HG03066 (cell line): ENCODE measurements at regions not wholly inside any gene's neighbourhood (a gene's known extent, or its start where the extent isn't known, plus 50 kb on each side); places are given as distances from the start of the nearest gene placed in this dataset.

ENCODE experiments used
- ATAC-seq: cut with Tn5 transposase; IDR thresholded peaks from one replicate; pipeline ENCODE4 v1.9.1; 2021; ENCODE audit warnings: low read depth; ENCODE audit not compliant: unreplicated experiment

DNA sequence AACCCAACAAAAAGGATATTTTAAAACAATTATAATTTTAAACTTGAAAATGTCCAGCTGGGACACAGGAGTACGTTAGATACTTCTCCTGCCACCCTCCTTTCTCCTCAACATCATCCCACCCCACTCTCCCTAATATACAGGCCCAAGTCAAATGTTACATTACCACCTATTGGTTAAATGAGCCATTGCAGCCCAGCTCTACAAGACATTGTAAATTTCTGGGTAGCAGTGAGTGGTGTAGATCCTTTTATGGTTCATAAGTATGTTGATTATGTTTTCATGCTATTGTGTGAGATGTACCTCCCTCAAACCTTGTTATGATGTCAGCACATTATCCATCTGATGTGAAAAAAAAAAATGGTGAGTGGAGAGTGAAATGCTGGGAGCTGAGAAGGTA, 187.1 kb upstream of the BCOR start:
- ATAC-seq: no peak

DNA sequence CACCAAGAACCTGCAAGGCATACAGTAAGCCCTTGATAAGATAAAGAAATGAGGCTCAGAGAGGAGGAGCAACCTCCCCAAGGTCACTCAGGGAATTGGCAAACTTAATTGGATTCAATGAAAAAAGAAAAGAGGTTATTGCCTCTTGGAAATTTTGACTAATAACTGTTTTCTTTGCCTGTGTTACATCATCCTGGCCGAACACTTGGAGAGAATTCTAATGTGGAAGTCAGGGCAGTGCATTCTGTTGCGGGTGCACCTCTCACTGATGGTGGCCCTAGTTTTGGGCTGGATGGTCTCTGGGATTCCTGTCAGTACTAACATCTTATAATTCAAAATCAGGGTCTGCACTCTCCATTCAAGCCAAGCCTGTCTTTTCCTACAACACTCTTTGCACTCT, 186.2 kb upstream of the BCOR start:
- ATAC-seq: no peak

DNA sequence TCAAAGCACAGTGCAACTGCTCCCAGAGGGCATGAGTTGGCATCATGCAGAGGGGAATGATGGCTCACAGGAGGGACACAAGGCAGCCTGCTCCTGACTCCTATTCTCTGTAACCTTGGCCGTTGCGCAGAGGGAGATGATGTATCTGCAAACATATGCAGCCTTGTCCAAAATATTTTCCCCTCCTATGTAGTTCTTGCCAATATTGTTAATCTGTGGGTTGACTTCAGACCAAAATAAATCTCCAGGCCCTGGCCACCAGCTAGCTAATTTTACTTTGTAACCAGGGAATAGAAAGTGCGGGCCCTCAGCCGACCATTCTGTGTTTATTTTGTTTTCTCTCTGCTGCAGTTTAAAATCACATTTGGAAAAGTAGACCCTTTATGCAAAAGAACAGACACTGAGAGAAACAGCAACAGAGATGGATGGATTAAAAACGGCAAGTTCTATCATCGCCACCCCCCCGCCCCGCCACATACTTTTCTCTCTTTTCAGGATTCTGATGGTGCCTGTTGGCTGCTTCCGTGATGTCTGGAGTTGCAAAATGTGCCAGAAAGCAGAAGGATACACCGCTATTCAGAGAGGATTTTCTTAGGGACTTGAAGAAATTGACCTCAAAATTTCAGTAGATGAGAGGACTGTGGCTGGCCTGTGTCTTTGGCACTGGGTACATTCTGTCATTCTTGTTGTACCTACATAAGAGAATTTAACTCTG, 185.3 kb upstream of the BCOR start:
- no peak for ATAC-seq

DNA sequence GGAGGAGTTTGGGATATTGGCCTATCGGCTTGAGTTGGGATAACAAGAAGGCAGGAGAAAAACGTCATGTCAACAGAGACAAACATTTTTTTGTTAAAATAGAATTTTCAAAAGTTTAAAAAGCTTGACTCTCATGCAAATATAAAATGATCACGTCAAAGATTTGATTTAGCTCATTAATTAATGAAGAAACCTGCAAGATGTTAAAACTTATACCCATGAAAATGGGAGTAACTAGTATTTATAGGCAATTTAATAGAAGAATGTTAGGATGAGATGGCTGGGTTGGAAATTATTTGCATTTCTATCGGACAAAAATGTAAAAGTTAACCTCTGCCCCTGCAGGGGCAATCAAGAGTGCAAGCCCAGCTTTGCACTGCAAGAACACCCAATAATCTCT, 184.6 kb upstream of the BCOR start:
- no peak for ATAC-seq

DNA sequence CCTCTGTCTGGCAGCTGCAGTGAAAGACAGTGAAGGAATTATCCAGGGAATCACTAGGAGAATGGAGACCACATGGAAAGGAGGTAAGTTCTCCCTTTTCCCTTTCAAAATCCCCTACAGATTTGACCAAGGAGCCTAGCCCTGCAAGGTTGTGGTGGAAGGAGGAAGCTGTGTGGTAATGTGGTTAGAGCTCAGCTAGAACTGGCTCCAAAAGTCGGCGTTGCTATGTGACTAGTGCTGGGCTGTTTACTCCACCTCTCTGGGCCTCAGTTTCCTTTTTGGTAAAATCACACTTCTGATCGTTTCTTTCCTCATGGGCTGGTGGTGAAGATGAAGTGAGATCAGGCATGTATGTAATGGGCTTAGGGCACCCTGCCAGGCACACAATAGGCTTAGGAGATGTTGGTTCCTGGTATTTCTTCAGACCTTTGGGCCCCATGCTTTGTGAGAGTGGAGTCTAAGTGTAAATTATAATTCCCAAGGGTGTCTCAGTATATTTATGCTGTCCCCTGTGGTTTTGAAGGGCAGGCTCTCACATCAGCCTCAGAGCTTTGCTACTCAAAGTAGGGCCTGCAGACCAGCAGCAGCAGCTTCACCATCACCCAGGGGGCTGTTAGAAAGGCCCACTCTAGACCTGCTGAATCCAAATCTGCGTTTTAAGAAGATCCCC, 183.7 kb upstream of the BCOR start:
- ATAC-seq: no peak

DNA sequence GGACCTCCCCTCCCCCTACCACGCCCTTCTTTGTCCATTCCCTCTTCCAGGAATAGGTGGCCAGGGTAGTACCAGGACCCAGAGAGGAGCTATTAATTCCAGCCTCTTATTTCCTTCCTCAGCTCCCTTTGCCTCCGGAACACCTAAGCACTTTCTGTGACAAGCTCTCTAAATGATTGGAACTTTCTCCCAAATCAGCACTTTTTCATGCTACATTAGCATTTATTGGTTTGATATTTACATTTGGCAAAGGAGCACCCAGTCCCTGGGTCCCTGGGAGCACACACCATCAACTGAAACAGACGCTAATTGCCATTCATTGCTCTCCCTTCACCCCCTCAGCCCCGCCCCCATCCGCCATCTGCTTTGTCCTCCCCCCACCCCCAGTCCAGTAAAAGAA, 182.0 kb upstream of the BCOR start:
- ATAC-seq: no peak

DNA sequence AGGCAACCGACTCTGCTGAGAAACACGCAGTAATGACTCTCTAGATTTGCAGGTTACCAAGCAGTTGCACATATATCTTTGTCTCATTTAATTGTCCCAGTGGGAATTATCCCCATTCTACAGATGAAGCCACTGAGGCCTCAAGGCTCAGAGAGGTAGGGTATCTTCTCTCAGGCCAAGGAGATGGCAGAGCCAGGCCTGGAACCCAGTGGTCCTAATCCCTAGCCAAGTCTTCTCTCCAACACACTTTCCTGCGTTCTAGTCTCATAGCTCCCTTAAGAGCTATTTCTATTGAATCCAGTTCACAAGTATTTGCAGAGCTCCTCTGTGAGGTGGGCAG, 181.3 kb upstream of the BCOR start:
- ATAC-seq: no peak

DNA sequence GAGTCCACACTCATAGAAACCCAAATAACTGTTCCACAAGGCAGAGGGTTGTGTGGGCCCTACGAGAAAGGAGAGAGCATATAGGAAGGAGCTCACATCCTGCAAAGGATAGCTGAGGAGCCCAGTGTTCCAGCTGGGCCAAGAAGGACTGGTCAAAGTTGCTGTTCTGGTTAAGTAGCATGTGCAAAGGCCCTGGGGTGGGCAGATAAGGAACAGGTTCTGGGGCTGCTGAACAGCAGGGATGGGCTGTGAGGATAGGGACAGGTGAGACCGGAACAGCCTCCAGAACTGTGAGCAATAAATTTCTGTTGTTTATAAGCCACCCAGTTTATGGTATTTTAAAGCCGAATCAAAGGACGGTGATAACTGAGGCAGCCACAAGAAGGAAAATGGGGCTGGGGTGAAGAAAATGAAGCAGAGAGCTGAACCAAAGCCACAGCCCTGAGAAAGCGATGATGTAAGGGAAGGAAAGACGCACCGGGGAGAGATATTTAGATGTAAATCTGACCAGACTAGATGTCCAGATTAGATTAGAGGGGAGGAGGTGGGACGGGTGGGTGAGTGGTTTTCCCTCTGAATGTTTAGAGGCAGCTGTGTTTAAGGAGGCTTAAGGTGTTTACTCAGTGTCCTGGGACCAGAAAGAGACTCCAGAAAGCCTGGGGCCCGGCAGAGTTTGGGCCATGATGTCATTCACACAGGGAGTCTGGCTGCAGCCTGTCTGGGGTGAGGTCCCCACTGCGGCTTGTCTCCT, 180.8 kb upstream of the BCOR start:
- no peak for ATAC-seq

DNA sequence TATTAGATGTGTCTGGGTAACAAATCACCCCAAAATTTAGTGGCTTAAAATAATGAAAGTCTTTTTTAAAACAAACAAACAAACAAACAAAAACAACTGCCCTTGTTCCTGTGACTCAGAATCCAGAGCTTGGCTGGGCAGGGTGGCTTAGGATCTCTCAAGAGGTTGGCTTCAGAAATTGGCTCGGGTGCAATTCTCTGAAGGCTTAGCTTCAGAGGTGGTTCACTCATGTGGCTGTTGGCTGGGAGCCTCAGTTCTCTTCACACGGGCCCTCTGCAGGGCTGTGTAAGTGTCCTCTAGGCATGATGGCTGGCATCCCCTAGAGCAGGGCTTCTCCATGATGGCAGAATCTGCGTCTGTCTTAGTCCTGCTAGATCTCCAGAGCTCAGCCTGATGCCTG, 179.9 kb upstream of the BCOR start:
- no peak for ATAC-seq

DNA sequence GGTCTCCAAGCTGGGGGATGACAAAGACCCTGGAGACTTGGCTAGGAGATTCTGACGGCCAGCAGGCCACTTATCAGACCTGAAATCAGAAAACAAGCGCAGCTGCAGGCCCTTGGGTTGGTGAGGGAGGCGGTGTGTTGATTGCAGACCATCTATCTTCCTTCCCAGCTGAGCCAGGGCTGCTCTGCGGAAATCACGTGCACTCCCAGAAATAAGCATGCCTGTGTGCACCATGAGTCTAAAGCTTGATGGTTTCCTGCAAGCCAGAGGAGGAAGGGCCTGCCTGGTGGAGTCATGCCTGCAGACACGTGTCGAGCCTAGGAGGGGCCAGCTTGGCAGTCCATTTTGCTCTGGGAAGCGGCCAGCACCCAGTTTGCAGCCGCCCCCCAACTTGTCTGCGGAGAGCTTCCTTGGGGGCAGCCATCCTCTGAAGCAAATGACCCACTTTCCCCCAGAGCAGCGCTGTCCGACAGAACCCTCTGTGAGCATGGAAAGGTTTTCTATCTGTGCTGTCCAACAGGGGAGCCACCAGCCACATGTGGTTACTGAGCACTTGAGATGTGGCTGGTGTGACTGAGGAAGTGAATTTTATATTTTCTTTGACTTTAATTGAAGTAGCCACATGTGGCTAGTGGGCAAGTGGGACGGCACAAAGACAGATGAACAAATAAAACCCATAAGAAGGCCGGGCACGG, 175.7 kb upstream of the BCOR start:
- ATAC-seq: no peak

DNA sequence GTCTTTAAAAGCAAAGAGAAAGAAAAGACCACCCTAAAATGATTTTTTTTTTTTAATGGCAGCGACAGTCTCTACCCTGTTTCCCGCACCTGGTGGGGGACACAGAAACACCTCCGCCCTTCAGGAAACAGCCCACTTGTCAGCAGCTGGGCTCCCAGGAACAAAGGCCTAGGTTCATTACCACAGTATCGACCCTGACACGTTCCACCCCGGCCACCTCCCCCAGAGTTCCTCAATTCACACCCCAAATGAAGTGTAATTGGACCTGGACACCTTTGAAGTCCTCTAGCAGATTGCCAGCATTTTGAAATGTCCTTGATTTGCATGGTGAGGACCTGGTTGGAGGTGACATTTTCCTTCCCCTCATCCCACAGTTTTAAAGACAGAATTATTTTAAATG, 175.0 kb upstream of the BCOR start:
- ATAC-seq: no peak

DNA sequence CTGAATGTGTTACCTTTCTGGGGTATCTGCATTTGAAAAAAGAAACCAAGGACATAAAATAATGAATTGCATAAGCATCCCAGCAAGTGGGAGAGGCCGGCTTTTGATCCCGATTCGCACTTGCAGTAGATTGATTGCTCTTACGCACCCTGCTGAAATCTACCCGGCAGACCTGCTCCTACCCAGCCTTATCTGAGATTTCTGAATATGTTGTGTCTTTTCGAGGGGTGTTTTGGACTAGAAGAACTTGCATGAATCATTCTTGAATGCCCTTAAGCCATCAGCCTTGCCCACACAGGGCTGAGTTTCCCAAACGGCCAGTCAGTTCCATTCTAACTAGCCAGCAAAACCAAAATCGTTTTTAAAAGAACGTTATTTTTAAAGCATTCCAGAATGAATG, 174.4 kb upstream of the BCOR start:
- no peak for ATAC-seq

DNA sequence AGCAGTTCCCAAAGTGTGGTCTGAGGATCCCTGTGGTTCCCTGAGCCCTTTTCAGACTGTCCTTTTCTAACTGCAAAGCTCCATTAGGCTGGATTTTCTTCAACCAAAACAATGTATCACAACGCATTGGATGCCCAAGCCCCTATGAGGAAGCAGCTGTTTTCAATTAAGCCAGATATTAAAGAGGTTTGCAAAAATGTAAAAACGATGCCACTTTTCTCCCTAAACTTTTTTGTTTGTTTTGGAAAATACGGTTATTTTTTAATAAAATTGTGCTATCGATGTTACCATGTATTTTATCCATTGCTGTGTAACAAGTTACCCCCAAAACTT, 170.4 kb upstream of the BCOR start:
- ATAC-seq: no peak

DNA sequence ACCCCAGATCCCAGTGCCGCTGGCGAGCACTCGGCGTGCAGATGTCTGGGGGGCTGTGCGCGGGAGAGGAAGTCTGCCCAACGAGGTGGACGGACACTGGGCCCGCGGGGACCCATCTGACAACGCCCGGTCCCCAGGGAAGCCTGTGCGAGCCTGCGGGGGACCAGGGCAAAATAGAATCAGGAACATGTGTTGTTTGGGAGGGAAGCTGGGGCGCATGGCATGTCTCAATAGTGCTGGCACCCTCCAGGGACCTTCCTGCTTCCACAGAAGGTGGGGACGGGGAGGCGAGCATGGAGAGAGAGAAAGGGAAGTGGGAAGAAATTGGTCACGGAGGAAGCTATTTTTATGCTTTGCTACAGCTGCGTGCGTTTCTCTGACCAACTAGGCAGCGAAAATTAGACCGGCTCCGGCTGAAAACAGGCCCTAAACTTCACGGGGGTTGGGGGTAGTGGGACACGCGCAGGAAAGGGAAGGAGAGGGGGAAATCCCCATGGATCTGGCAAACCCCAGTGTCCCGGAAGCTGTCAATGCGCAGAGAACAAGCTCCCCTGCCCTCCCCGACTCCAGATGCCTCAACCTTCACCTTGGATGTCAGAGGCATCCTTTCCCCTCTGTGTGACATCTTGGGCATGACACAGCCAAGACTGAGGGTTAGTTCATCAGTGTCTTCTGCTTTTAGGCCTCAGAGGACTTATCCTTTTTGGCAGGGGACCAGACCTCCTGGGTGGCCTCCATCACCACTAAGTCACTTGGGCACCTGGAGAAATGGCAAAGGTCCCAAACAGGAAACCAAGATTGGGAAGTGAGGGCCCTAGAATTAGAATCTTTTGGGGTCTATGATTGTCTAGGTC, 169.8 kb upstream of the BCOR start:
- ATAC-seq: no peak

DNA sequence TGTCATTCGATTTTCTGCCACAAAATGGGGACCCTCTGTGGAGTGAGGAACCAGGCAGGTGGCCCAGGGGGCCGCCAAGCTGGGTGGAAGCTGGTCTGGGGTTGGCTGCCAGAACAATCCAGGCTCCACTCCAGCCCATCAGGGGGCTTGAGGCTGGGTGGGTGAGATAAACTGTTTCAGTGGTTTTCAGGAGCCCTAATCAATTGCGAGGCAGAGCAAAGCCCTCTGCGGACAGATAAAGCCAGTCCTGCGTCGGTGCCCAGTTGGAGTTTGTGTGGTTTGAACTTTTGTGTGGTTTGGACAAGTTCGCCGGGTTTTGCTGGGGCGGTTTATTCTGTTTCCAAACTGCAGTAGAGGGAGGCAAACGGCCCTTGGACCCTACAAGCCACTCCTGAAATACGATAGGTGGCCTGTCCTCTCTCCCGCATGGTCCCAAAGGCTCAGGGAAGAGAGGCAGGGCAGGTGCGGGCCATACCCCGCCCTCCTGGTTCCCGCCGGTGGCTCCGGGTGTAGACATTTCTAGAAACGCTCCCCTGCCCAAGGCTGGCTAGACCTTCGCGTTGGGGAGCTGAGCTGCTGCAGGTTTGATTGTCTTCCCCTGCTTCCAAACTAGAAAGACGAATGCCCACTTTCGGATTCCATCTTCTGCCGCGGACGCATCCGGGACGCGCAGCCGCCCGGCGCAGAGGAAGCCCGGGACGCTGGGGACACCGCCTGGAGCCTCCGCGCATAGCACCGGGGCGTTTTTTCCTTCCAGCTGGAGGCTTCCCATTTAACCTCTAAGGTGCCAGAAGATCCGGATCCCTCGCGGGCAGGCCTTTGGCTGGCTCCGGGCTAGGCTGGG, 169.0 kb upstream of the BCOR start:
- no peak for ATAC-seq

DNA sequence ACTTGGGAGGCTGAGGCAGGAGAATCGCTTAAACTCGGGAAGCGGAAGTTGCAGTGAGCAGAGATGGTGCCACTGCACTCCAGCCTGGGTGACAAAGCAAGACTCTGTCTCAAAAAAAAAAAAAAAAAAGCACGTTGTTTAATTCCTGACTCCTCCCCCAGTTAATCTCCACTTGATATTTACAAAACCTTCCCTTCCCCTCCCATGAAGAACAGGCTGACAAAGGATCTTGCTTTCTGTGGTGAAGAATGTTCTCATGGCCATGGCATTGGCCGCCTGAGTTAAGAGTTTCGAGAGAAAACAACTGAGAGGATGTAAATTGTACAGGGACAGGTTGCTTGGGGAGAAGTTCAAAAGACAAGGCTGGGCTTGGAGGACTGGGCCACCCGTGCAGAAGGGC, 168.2 kb upstream of the BCOR start:
- no peak for ATAC-seq

DNA sequence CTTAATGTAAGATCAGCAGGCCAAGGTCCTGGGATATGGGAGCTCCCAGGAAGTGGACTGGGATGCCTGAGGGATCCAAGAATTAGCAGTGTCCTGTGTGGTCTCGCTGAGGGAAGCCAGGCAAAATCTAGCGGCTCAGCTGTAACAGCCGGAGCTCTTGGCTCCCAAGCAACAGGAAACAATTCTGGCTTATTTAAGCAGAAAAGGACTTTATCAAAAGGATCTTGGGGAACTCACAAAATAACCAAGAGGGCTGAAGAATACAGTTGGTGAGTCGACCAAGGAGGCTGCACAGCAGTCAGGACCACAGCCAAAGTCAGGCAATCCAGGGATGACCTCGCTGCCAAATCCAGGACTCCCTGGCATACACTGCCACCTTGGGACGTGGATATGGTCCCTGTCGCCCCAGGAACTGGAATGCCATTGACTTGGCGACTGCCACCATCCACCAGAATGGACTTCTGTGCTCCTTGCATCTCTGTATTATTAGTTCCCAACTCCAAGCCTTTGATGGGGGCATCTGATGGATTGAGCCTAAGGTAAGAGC, 165.3 kb upstream of the BCOR start:
- no peak for ATAC-seq

DNA sequence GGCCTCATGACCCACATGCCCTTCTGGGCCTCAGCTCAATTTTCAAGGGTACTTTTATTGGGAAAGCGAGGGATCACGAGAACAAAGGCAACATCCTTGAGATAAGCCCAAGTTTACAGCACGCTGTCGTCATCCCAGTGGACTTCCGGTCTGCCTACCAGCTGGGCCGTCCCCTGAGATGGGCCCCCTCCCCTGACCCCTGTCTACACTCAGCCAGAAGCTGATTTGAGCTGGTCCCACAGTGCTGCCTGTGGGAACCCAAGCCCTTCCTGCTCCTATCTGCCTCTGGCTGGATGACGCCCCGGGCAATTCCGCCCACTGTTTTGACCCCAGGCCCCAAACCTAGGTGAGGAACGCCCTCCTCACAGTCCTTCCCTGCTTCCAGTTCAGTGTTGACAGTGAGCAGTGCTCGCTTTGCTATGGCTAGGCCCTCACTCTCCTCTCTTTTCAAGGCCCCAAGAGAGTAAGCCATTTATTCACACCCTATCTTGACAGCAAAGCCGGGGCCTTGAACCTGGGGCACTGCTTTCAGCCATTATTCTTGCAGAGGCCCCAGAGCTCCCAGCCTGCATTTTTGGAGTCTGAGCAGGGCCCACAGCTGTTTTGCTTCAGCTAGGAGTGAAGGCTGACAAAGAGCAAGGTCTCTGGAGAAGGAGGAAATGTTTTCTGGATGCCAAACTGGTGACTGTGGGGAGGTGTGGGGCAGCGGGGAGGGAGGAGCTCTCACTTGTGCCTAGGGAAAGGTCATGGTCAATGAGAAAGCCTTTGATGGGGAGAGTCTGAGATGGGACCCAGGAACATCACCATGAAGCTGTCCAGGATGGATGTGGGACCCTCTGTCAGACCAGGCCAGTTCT, 164.6 kb upstream of the BCOR start:
- ATAC-seq: no peak

DNA sequence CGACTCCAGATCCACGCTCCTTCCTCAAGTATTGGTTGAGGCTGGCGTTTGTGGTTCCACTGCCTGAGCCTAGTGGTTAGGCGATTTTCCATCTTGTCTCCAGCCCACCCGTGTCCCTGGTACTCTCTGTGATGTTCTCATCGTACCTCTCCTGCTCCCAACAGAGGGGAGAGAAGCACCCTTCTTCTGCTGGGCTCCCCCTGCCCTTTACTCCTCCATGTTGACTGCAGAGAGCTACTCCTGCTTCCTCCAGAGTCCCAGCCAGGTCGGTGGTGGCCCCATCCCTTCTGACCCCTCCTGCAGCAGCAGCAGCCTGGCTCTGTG, 164.0 kb upstream of the BCOR start:
- ATAC-seq: no peak
